DMS153 (cell line): ENCODE measurements at regions not wholly inside any gene's neighbourhood (a gene's known extent, or its start where the extent isn't known, plus 50 kb on each side); places are given as distances from the start of the nearest gene placed in this dataset.

Experiments
- DNase-seq: peaks from one replicate; lab custom pipeline; 2025; lab: John Stamatoyannopoulos, UW

DNA sequence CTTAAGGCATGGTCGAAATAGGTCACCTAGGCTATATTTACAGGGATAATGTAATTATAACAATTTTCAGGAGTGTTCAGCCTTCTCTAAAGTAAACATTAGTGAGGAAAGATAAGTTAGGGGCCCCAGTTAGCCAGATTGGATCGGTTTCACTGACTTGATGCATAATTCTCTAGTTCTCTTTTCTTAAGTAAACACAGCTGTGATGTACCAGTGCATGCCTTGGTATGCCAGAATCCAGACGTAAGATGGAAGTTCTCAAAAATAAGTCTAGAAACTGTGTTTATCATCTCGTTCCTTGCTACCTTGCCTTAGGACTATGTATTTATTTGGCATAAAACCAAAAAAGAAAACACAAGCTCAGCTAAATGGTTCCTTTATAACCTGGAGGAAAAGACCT, 442.2 kb upstream of the CLINT1 start:
- DNase-seq: no peak

GRCh38 chr5:158300256-158300655, 441.3 kb upstream of the CLINT1 start:
- DNase-seq: no peak

DNA sequence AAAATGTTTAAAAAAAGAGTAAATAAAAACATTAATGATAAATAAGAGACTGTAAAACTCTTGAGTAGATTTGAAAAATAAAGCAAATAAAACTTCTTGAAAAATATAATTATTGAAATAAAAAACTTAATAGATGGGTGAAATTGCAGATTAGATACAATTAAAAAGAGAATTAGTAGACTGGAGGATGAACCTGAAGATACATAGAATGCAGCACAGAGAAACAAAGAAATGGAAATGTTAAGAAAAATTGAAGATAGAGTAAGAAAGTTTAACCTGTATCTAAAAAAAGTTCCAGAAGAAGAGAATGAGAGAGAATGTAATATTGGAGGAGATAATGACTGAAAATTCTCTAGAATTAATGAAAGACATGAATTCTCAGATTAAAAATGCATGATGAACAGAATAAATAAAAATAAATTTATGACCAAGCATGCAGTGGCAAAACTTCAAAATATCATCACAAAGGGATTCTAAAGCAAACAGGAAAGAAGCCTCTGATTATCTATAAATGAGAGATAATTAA, 438.1 kb upstream of the CLINT1 start:
- no peak for DNase-seq

DNA sequence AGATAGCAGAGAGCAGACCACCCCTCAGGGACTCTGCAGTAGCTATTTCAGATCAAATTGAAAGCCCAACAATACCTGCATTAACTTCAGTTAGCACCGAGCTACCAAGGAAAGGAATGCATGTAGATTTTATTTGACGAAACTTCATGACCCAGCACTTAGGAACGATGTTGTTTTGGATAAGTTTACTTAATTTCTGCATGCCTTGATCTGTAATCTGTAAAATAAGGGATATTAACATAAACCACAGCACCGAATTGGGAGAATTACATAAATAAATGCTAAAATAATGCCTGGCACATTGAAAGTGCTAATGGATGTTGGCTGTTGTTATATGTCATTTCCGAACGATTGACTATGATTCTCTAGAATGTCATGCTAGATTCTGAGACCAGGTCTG, 435.8 kb upstream of the CLINT1 start:
- DNase-seq: no peak

DNA sequence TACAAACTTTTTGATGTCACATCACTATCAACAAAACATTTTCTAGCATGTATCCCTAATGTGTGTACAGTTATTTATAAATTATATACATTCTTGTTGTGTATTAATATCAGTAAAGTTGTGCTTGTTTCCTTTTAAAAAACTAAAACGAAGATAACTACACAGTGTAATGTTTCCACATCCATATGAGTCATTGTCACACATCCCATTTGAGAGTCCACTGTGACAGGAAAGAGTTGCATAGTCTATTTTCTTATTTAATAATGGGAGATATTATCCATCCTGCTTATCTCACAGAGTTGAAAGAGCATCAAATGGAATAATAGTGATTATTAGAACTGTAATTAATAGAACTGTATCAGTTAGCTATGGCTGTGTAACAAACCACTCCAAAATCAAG, 434.0 kb upstream of the CLINT1 start:
- no peak for DNase-seq

- DNase-seq: no peak
Observed at GRCh38 chr5:158289967-158290366, 431.0 kb upstream of the CLINT1 start.

DNA sequence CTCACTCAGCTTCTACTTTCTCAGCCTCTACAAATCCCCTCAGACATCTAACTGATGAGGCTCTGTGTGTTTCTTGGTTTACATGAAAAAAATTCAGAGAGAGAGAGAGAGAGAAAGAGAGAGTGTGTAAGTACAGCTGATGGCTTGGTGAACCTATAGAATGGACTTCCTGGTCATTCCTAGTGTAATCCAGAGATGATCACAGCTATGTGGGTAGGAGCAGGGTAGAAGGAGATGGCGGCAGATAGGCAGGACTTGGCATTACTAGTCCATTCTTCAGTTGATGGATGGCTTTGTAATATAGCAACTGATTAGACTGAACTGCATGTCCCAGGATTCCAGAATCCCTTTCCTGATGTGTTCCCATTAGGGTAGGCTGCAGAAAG, 429.3 kb upstream of the CLINT1 start:
- no peak for DNase-seq

GRCh38 chr5:158287643-158288271, 428.8 kb upstream of the CLINT1 start:
- no peak for DNase-seq

DNA sequence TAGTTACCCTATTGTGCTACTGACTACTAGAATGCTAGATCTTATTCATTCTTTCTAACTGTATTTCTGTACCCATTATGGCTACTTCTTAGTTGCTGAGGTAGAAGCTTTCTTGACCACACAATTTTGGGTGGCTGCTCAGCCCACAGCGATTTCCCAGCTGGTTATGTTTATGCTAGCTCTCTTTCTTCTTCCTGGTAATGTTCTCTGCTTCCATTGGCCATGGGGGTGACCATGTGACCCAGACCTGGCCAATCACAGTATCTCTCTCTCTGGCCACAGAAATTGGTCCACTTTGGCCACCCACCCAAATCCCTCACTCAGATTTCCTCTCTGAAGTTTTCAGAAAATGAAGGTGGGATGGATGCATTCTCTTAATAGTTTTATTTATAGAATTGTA, 427.9 kb upstream of the CLINT1 start:
- DNase-seq: no peak

DNA sequence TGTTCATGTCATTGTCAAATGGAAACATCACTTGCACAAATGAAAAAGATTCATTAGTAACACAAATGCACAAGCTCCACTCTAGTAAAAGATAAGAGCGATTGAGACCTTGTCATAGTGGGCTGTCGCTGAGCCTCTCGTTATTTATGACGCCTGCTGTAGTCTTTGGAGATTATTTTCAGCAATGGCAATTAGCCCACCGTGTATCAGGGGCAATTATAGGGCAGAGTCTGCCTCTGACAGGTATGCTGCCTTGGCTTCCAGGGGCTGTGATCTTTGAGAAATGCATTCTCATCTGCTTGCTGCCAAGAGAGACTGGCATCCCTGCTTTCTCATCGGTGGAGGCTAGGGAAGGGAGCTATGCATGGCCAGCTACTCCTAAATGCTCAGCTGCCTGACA, 426.8 kb upstream of the CLINT1 start:
- DNase-seq: no peak

DNA sequence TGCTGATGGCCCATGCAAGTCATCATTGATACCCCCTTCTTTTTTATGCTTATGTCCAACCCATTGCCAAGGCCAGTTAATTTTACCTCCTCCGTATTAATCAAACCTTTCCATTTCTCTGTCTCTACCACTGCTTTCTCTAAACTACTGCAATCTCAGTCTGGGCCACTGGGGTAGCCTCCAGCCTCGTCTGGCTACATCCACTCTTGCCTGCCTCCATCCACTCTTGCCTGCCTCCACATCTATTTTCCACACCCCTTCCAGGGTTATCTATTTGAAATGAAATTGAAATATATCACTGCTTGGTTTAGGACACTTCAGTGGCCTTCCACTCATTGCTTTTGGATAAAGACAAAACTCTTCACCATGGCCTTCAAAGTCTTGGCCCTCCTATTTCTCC, 425.3 kb upstream of the CLINT1 start:
- DNase-seq: no peak

GRCh38 chr5:158283397-158283796, 424.5 kb upstream of the CLINT1 start:
- DNase-seq: no peak

DNA sequence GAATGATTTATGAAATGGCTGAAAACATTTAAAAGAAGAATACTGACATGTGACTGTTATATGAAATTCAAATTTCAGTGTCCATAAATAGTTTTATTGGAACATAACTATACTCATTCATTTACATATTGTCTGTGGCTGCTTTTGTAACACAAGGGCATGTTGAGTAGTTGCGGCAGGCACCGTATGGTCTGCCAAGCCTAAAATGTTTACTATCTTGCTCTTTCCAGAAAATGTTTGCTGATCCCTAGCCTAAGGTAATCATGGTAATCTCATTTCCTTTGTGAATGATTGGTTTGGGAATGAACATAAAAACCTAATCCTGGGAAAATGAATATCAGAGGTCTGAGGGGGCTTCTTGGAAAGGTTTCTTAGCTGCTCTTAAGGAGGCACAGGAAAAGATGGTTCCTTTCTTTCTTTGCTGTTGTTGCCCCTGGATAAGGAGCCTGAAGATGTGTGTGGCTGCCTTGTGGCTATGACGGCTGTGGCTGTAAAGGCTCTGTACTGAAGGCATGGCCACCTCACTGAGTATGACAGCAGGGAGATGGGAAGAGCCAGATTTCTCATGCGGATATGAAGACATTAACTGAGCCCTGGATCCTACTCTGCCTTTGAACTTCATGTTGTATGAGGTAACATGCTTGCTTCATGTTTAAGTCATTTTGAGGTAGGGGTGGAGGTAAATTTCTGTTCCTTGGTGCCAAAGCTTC, 419.4 kb upstream of the CLINT1 start:
- no peak for DNase-seq

DNA sequence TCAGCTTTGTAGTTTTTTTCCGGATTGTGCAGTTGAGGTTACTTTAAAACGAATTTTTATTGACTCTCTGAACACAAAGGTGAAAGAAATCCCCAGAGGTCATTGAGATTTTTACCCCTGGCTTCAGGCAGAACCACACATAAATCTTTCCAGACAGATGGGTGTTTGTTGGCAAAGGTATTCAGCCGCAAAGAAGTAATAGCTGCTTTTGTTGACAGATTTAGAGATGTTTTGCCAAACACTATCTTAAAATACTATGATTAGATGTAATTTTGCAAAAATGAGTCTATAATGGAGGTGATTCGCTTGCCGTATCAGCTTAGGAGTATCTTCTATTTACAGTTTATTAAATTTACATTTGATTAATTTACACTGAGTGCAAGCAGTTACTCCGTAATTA, 418.3 kb upstream of the CLINT1 start:
- no peak for DNase-seq

GRCh38 chr5:158276692-158277091, 417.7 kb upstream of the CLINT1 start:
- DNase-seq: no peak

- no peak for DNase-seq
Observed at GRCh38 chr5:158275511-158275910, 416.6 kb upstream of the CLINT1 start.

DNA sequence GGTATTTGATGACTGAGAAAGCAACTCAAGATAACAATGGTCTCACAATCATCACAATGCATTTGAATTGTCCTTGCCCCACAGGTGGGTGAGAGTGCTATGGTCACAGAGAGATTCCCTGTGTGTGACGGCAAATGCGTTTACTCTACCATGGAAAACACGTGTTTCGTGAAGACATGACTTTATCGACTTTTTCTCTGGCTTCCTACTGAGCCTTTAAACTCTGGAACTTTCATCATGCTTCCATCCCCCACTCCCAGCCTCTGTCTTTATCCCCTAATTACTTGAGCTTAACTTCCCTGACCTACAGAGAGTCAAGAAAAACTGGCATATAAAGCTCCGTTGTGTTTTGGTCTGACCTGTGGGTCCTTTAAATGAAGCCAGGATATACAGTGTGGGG, 414.1 kb upstream of the CLINT1 start:
- no peak for DNase-seq

DNA sequence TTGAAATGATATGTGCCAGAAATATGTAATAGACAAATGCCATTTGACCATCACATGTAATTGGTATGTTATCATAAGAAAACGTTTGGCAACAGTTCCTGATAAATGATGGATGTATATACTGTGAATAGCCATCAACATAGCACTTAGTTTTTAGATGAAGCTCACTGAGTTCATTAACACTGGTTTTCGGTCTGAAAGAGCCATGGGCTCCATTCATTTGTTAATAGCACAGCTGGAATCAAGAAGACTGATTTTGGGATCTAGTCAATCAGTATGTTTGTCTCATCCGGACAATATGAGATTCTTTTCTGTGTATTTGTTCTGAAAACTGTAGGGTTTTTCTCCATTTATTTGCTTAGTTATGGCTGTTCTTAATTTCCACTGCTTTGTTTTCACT, 413.5 kb upstream of the CLINT1 start:
- no peak for DNase-seq

- DNase-seq: no peak
Observed at GRCh38 chr5:158270996-158271554, 412.1 kb upstream of the CLINT1 start.

- no peak for DNase-seq
Observed at GRCh38 chr5:158268286-158268685, 409.3 kb upstream of the CLINT1 start.

DNA sequence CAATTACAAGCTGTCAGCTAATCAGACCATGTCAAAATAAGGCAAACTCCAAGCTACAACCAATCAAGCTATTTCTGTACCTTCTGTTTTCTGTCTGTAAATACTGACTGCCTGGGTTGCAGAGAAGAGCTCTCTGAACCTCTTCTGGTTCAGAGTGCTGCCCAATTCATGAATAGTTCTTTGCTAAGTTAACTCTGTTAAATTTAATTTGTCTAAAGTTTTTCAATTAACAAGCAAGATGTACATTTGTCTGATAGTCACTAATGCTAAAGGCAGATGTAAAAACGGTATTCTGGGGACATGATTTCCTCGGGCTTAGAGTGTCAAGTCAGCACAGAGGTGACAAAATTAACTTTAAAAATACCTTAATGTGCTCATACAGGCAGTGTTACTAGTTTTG, 408.3 kb upstream of the CLINT1 start:
- DNase-seq: no peak

DNA sequence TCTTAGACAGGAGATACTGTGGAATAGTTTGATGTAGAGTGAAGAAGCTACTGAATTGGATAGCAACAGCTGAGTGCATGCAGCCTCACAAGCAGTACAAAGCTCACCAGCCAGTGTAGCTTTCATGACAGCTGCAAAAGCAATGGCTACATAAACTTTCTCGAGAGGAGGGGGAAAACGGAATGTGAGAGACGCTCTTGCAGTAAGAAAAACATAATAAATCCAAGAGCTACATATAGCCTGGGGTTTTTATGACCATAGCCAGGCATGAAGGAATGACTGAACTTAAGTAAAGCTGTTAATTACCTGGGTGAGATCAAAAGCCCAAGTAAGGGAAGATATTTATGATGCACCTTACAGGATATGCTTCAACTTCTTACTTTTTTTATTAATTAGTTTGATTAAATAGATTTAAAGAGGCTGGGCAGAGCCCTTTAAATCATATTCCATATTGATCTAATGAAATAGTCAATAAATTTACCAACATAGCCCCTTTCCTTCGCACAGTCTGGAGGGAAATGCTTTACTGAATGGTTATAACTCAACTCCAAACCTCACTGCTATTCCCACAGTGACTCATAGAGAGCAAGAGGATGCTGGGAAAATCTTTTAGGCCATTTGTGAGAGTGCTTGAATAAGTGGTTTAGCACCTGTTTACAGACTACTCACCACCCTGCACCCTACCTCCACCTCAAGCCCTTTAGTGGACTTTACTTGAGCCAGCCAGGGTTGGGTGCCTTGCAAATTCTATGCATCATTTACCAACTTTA, 407.2 kb upstream of the CLINT1 start:
- DNase-seq: no peak

DNA sequence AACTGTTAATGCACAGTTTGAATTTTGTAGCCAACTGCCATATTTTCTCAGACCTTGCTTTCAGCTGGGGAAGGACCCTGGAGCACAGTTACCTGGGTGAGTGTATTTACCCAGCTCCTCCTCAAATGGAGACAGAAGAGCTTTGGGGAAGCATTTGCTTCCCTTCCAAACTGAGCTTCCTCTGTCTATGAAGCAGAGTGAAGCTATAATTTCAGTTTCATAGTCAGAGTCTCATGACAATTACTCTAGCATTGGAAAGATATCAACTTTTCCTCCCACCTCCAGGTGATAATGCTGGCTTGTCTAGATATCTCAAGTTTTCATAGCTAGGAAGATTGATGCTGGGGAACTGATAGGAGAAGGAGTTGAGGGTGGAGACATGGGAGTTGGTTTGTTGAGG, 406.4 kb upstream of the CLINT1 start:
- no peak for DNase-seq
